Mammary epithelial cell (primary cell): ENCODE measurements at regions not wholly inside any gene's neighbourhood (a gene's known extent, or its start where the extent isn't known, plus 50 kb on each side); places are given as distances from the start of the nearest gene placed in this dataset.

Source experiments
- CTCF ChIP-seq, 2 donors: IDR thresholded peaks in 1 of 2; conservative IDR thresholded peaks in 1 of 2; 2 replicates each; pipeline ENCODE4 v1.5.1; 2011 to 2012; ENCODE audit warnings: inconsistent platforms in 2 of 2, low read length in 2 of 2, mild to moderate bottlenecking in 2 of 2, control low read depth in 1 of 2, low read depth in 1 of 2; ENCODE audit not compliant: insufficient read depth in 1 of 2; ENCODE audit errors: extremely low read depth in 1 of 2
- EZH2 ChIP-seq: IDR thresholded peaks from 2 replicates; pipeline ENCODE4 v1.6.1; 2012; ENCODE audit warnings: low read length, inconsistent platforms, borderline replicate concordance

GRCh38 chr2:240240781-240241180, 100.3 kb upstream of the OTOS start:
- no peak for TF ChIP-seq CTCF (conservative IDR thresholded peaks at IDR 0.05 in 1 of 2, IDR thresholded peaks at IDR 0.05 in 1 of 2; ENCODE audit: extremely low read depth in 1 of 2, insufficient read depth in 1 of 2, low read depth in 1 of 2, low read length in 2 of 2)
- TF ChIP-seq EZH2 = no peak
